ENCODE measurements at regions not wholly inside any gene's neighbourhood (a gene's known extent, or its start where the extent isn't known, plus 50 kb on each side); places are given as distances from the start of the nearest gene placed in this dataset.
A peak's percentile ranks its signal among the peaks of the same experiment; 100 is the strongest.

DNA sequence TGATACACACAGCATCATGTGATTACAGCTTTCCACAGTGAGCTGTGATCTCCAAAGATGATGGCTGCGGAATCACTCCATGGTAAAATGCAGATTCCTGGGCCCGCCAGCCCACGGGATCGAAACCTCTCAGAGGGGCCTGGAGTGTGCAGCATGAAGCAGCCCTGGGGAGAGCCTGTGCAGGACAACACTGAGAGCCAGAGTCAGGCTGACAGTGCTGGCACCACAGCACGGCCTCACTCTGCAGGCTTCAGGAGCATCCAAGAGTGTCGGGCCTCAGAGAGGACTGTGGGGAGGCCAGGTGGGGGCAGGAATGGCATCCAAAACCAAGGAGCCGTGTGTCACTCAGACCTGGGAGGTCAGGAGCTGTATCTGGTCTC lies 533.4 kb downstream of the TCERG1L start:
- DNase-seq: no peak

DNA sequence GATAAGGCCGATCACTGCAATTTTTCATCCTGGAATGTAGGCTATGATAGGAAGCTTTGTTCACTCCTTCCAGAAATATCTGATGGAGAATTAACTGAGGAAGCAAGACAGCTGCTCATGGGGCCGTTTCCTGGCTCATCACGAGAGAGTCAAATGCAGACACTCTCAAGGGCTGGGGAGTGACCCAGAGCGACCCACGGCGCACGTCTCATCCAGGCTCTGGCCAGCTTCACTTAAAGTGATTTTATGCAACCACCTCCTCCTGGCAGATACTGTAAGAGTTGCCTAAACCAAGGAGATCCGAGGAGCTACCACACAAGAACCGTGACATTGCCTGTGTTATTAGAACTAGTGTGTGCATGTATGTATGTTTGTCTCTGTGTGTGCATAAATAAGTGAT lies 530.8 kb downstream of the TCERG1L start:
- DNase-seq: no peak

DNA sequence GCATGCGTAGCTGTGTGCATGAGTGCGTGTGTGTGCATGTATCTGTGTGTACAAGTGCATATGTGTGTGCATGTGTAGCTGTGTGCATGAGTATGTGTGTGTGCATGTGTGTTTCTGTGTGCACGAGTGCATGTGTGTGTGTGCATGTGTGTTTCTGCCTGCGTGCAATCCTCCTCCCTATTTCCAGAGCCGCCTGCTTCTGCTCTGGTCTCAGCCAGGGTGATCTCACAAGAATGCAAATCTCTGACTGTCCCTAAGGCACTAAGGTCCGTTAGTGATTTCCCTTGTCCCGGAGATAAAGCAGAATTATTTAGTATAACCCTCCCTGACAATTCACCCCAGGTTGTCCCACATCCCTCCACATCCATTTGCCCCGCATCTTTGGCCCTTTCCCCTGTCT lies 530.3 kb downstream of the TCERG1L start:
- DNase-seq: no peak

DNA sequence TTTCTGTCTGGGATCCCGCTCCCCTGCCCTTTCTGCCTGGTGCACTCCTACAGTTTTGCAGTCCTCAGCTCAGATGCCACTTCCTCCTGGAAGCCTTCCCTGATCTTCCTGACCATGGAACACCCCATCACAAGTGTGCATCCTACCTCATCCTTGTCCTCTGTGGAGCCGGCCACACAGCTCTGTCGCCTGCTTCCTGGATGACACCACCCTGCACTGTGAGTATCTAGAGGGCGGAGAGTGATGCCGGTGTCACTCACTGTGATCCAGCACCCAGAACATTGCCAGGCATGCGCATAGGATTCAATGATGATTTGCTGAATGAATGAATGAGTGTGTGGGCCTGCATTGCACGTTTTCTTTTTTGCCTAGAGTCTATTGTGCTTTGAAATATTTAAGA lies 529.9 kb downstream of the TCERG1L start:
- DNase-seq: no peak

DNA sequence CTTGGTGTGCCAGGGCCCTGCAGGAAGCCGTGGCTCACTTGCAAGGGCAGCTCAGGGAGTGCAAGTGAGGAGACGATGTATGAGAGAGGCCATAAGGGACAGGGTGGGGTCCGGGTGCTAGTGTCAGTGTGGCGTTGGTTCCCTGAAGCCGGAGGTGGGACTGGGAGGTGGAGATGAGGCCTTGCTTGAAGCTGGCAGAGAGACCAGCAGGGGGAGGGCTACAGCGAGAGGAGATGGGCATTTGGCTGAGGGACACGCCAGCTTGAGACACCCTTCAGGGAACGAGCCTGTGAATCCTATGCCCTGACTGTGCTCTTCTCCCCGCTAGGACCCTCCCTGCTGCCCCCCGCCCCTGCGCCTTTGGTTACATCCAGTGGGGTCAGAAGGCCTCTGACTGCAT lies 529.1 kb downstream of the TCERG1L start:
- DNase-seq: no peak

DNA sequence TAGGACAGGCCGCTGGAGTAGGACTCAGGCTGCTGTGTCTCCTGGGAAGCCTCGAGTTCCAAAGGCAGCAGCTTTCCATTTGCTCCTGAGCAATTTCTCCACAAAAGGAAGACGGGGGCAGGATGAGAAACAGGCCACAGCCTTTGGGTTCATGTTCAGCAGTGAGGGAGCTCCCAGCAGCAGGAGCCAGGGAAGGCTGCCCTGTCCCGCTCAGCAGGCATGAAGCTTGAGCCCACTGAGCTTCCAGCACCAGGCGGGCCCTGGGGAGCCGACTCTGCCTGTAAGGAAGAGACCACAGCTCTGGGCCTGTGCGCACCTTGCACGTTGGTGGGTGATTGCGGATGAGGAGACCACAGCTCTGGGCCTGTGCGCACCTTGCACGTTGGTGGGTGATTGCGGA lies 527.2 kb downstream of the TCERG1L start:
- no peak for DNase-seq

DNA sequence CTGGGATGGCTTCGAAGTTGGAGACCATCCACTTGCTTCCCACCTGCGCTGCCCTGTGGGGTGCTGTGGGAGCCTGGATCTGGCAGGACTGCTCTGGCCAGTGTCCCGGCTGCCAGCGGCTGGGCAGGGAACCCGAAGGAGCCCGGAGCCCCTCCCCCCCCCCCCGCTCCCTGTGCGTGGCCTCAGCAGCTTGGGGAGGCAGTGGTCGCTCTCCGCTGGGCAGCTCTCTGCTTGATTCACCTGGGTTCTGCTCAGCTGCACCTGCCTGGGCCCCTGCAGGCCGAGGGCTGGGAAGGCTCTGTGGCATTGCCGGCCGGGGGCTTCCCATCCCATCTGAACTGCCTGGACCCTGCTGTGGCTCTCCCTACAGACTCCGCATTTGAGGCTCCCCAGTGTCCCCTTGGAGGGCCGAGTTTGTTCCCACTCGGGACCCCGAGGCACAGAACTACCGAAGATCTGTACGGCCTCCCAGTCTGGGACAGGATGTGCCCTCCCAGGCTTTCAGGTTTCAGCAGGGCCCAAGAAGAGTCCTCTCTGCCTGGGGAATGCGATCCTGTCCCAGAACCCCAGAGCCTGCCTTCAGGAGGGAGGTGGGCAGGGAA lies 525.1 kb downstream of the TCERG1L start:
- DNase-seq: no peak

DNA sequence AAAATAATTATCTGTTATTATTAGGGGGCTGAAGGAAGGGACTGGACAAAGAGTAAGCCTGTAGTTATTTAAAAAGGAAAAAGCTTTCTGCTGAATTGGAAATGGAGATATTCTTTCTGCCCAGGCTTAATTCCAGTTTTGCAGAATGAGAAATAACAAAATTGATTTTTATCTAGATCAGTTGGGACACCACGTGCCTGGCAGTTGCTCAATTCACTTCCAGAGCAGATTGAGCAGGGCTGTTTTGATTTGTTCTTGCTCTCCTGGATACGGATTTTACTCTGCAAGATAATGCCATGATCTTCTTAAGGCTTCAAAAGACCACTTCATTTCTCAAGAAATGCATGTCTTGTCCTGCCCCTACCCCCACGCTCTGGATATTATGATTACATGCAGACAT lies 524.3 kb downstream of the TCERG1L start:
- no peak for DNase-seq

DNA sequence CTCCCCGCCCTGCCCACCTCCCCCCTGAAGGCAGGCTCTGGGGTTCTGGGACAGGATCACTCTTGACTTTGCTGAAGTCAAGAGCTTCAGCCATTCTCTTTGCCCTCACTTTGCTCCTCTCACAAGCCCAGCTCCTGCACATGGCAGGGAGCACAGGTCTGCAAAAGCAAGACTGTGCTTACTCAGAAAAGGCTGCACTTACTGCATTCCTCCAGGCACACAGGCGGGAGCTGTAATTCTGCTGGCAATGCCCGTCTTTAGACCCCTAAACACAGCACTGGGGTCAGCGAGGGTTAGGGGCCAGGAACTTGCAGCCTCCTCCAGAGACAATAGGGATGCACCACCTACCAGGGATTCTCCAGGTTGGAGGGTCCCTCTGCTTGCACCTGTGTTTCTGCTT lies 523.7 kb downstream of the TCERG1L start:
- DNase-seq: no peak

DNA sequence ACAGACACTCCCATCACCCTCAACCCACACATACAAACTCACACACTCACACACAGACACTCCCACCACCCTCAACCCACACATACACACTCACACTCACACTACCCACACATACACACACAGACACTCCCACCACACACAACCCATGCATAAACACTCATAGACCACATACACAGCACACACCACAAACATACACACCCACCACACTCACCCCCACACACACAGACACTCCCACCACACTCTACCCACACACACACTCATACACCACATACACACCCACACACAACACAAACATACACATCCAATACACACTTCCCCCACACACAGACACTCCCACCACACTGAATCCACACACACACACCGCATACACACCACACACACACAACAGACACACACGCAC lies 521.2 kb downstream of the TCERG1L start:
- no peak for DNase-seq

DNA sequence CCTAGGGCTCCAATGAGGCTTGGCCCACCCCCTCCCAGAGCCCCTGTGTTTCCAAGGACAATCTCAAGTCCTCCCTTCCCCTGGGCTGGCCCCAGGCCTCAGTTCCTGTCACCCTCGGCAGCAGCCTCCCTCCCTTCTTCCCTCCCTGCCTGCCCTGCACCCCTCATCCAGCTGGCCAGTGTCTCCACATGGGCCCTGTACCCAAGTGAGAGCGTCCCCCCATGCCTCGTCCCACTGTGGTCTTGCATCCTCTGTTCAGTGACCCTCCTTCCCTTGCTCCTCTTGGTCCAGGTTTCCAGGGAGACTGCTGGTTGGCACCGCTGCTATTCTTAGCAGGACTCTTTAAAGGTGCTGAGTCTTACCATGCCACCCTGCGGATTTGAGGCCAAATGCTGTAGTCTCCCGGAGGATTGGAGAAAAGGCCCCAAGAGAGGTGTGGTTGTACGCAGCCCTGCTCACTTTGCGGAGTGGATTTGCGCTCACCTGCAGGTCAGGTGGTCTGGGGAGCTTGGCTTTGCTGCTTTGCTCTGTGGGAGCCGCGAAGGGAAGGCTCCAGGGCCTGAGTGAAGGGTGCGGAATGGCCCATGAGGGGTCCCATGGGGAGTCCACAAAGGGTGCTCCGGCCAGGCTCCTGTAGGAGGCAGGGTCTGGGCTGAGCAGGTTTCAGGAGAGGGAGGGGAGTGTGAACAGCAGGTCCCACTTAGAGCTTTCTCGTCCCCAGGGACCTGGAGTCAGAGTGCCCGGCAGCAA lies 519.2 kb downstream of the TCERG1L start:
- no peak for DNase-seq

DNA sequence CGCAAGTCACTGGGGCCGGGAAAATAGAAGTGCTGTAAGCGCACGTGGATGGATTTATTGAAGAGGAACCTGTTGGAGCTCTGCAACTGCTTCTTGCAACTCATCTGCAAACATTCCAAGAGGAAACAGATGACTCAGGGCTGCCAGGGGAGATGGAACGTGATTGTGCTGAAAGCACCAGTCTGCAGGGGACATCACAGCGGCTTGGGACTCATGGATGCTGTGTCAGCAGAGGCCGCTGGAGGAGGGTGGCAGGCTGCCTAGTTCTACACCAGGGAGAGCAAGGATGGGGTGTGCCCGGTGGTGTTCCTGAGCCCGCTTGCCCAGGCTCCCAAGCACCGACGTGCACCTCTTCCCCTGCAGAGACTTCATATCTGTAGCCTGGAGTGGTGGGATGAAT lies 515.7 kb downstream of the TCERG1L start:
- DNase-seq: no peak

DNA sequence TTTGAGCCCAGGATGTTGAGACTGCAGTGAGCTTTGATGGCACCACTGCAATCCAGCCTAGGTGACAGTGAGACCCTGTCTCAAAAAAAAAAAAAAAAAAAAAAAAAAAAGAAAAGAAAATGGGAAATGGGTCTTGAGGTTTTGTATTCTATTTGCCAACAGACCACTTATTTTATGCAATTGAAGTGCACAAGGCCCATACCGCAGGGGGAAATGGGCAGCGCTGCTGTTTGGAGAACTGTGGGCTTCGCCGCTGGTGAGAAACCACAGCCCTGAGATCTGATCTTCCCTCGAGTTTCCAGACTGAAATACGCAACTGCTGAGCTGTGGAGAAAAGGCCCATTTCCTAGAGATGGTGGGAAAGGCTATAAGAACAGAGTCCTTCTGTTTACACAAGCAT lies 512.0 kb downstream of the TCERG1L start:
- no peak for DNase-seq

DNA sequence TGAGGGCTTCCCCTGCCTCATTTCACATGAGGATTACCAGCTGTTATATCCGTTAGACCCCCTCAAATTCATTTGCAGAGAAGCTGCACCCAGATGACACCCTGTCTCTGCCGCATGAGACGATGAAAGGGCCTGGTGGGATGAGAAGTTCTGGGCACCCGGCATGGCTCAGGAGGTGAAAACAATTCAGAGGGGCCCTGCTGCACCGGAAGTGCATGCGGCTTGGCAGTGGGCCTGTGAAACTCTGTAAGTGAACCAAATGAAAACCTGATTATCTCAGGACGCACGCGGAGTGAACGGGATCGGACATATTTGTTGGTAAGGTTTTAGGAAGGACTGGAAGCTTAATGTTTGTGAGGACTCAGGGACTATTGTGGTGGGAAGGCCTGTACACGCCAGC lies 511.2 kb downstream of the TCERG1L start:
- DNase-seq: no peak

DNA sequence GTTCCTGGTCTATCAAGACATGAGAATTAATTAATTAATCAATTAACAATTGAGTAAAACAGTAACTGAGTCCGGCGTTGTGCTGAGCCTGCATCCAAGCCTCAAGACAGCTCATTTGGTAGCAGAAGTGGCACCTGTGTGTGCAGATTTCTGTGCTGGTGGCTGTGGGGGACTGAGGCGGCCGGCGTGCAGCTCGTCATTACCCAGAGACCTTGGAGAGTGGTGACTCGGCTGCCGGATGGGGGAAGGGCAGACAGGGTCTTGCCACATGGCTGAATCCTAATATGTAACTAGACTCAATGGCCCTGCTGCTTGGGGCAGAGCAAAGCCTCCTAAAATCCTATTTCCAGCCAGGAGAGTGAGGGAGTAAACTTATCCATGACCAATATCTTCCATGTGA lies 510.2 kb downstream of the TCERG1L start:
- no peak for DNase-seq

DNA sequence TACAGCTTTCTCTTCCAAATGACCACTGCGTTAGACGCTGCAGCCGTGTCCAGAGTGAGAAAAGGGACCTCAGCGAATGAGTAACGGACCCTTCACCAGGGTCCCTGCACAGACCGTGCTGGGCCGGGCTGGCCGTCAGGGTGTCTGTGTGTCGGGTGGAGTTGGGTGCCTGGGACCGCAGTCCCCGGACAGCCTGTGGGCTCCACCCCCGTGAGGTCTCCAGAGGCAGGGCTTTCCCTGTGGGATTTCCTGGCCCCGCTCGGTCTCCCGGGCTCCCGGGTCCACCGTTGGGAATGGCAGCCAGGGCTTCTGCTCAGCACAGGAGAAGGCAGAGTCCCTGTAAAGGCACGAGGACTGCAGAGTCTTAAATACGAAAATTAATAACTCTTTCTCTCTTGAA lies 509.7 kb downstream of the TCERG1L start:
- DNase-seq: peak; percentile 39

DNA sequence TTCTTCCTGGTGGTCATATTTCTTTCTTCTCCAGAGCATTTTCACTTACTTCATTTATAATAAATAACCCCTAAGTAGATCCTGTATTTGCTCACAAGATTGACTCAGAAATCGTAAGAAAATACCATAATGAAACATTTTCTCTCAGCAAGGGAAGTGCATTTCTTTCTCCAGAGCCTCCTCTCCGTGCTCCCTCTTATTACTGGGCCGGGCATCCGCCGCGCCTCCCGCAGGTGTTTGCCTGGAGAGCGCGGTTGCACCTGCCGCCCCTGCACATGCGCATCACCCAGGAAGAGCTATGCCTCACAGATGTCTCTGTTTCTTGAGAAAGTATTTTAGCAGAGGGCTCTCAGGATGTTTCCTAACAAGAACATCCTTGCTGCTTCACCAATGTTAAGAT lies 509.2 kb downstream of the TCERG1L start:
- DNase-seq: peak; percentile 9

DNA sequence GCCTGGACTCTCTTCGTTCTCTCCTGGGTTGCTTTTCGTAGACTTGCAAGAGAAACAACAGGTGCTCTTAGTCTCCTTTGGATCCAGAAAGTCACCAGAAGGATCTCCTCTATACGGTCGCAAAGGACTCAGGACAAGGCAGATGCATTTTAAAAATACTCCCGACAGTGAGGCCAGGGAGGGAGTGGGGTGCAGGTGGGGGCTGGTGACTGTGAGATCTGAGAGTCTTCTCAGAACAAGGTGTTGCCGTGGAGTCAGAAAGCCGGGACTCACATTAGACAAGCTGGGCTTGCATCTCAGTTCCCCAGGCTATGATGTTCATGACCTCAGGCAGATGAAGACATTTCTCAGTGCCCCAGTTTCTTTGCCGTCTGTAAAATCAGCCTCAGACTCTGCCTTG lies 507.2 kb downstream of the TCERG1L start:
- DNase-seq: peak; percentile 28

DNA sequence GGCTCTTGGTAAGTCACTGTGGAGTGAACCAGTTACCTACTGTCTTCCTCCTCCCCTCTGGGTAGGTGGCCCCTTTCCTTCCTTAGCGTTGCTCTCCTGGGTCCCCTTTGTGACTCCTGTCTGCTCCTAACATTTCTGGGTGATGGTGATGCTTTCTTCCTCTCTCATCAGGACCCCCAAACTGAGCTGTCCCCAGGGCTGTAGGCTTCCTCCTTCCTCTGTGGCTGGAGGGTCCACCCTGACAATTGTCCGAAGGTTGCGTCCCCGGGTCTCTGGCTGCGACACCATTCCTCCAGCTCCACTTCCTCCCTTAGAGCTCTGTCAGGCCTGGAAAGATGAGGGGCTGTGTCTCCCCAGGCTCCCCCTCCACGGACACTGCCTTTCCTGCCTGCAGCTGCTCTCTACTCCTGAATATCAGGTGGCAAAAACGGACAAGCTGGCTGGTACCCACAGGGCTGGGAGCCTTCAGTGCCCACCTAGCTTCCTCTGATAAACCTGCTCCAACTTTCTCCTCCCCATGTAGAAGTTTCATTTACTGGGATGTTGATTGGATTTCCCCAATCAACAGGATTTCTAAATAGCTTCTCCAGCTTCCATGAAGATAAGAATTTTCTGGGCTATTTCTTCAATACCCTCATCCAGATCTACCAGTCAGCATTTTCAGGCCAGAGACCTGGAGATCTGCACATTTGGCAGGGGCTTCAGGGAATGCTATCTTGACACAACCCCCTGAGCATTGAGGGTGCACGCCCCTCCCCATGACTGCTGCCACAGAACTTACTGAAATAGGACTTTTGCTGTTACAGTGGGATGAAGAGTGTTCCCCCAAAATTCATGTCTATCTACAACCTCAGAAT lies 506.5 kb downstream of the TCERG1L start:
- peak; percentile 46 for DNase-seq

DNA sequence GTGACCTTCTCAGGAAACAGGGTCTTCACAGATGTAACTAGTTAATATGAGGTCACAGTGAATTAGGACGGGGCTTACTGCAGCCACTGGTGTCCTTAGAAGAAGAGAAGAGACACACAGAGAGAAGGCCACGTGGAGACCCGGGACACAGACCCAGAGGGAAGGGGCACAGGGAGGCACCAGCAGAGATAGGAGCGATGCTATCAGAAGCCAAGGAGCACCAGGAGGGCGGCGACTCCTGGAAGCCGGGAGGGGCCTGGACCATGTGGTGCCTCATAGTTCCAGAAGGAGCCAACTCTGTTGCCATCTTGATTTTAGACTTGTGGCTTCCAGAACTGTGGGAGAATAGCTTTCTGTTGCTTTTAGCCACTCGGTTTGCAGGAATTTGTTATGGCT lies 505.9 kb downstream of the TCERG1L start:
- DNase-seq: peak; percentile 10

DNA sequence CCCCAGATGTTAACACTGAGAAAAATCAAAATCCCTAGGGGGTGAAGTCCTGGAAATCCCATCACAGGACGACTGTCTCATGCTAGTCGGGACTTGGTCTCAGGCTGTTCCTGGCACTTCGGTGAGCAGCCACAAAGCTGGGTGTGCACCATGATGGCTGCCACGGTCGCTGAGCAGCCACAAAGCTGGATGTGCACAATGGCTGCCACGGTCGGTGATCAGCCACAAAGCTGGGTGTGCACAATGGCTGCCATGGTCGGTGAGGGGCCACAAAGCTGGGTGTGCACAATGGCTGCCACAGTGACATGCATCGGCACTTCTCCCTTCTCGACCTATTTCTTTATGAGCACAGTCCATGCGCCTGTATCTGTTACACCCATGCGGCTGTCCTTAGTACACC lies 505.1 kb downstream of the TCERG1L start:
- DNase-seq: no peak

DNA sequence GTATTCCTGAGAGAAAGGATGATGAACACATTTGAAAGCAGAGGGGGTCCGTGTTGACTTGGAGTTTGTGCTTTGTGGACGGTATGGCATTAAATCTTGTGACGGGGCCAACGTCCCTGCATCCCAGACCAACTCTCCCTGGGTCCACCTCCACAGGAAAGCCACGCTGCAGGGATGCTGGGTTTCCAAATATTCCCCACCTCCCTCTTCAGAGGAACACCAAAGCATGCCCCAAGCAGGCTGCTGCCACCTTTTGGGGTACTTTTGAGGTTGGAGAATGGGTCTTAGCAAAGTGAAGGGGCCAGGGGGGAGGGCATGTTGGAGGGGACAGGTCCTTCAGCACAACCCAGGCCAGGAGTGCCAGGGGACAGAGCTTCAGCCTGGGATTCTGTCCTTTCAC lies 504.4 kb downstream of the TCERG1L start:
- no peak for DNase-seq

DNA sequence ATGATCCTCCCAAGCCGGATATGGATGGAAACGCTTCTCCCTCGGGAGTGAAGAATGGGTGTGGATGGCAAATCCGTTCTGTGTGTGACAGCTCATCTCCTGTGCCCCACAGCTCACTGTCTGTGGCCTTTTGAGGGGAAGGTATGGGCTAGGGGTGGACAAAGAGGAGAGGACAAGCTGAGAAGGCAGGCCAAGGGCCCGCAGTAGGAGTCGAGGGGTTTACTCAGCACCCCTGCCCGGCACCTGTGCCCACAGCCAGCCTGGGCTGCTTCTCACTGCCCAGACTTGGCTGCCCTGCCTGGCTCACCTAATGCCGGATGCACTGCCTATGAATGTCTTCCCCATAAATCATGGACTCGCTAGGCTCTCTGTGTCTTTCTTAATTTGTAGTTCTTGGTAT lies 503.8 kb downstream of the TCERG1L start:
- DNase-seq: no peak

DNA sequence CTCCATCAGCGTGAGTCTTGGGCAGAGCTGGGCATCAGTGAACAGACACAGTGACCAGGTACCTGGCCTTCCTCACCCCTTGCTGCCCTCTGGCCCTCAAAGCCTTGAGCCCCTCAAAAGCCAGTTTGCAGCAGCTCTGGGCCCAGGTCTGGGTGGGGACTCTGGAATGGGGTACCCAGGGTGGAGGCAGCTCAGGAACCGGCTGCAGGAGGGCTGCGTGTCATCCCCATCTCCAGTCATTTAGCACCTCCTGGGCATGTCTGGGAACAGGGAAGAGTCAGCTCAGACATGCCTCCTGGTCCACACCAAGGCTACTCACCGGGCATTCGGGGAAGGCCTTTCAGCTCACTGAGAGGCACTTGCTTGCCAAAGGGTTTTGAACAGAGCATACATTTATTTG lies 503.3 kb downstream of the TCERG1L start:
- no peak for DNase-seq
